GM12878 (cell line): ENCODE measurements at regions not wholly inside any gene's neighbourhood (a gene's known extent, or its start where the extent isn't known, plus 50 kb on each side); places are given as distances from the start of the nearest gene placed in this dataset.

ENCODE experiments used
- BRCA1 ChIP-seq: IDR thresholded peaks from 2 replicates; pipeline ENCODE4 v1.6.1; 2011; ENCODE audit warnings: low read depth, low read length, improper control_type of control experiment
- CBX5 ChIP-seq: sonication (generic); IDR thresholded peaks from 2 replicates; pipeline ENCODE4 v1.6.1; 2016; ENCODE audit warnings: low read depth, moderate library complexity, mild to moderate bottlenecking, inconsistent platforms
- EZH2 ChIP-seq: IDR thresholded peaks from 2 replicates; pipeline ENCODE4 v1.6.1; 2012; ENCODE audit warnings: low read depth, mild to moderate bottlenecking, control low read depth, inconsistent platforms, low read length, borderline replicate concordance; ENCODE audit not compliant: control insufficient read depth
- GABPA ChIP-seq: IDR thresholded peaks from 2 replicates; pipeline ENCODE4 v1.6.1; 2014; ENCODE audit warnings: antibody characterized with exemption, low read depth, mild to moderate bottlenecking, inconsistent platforms
- POLR2AphosphoS5 ChIP-seq: IDR thresholded peaks from 2 replicates; pipeline ENCODE4 v1.6.1; 2011; ENCODE audit warnings: mild to moderate bottlenecking, low read length, inconsistent platforms
- TCF12 ChIP-seq: IDR thresholded peaks from 2 replicates; pipeline ENCODE4 v1.6.1; 2011; ENCODE audit warnings: low read depth, mild to moderate bottlenecking, low read length
- TCF7 ChIP-seq: IDR thresholded peaks from 2 replicates; pipeline ENCODE4 v1.6.1; 2014; ENCODE audit warnings: antibody characterized with exemption, borderline replicate concordance
- ZNF24 ChIP-seq: fragments of 450-650 bp; IDR thresholded peaks from 2 replicates; pipeline ENCODE4 v1.6.1; 2017; ENCODE audit warnings: antibody characterized with exemption, mild to moderate bottlenecking

- no peak for TF ChIP-seq POLR2AphosphoS5
- TF ChIP-seq TCF7, result no peak
- no peak for TF ChIP-seq TCF12
- TF ChIP-seq CBX5, result no peak
- TF ChIP-seq ZNF24, result no peak
- no peak for TF ChIP-seq BRCA1
- no peak for TF ChIP-seq EZH2
- TF ChIP-seq GABPA, result no peak
Measured at GRCh38 chr3:178223876-178224275, 312.4 kb upstream of the KCNMB2 start.
